Hepatocyte (in vitro differentiated cells): ENCODE measurements at regions not wholly inside any gene's neighbourhood (a gene's known extent, or its start where the extent isn't known, plus 50 kb on each side); places are given as distances from the start of the nearest gene placed in this dataset.

Experiments used
- DNase-seq: peaks from one replicate; pipeline ENCODE4 v3.0.0-alpha.2; 2016; ENCODE audit warnings: low spot score
- H2AFZ ChIP-seq: fragments of 200-600 bp; sonication (generic); 2 replicates; pipeline ENCODE4 v1.6.0; 2016; ENCODE audit warnings: antibody characterized with exemption, mild to moderate bottlenecking
- H3K27ac ChIP-seq: fragments of 200-600 bp; sonication (generic); 2 replicates; pipeline ENCODE4 v1.5.1; 2016; ENCODE audit warnings: mild to moderate bottlenecking
- H3K27me3 ChIP-seq: fragments of 200-600 bp; sonication (generic); 2 replicates; pipeline ENCODE4 v1.6.1; 2016
- H3K36me3 ChIP-seq: fragments of 200-600 bp; sonication (generic); replicated peaks from 2 replicates; pipeline ENCODE4 v1.5.1; 2016; ENCODE audit warnings: low read depth; ENCODE audit not compliant: insufficient read depth
- H3K4me1 ChIP-seq: fragments of 200-600 bp; sonication (generic); 2 replicates; pipeline ENCODE4 v1.5.1; 2016; ENCODE audit warnings: mild to moderate bottlenecking, moderate library complexity; ENCODE audit not compliant: insufficient read depth
- H3K4me2 ChIP-seq: fragments of 200-600 bp; sonication (generic); 2 replicates; pipeline ENCODE4 v1.6.0; 2016
- H3K4me3 ChIP-seq: fragments of 200-600 bp; sonication (generic); 2 replicates; pipeline ENCODE4 v1.5.1; 2016; ENCODE audit warnings: mild to moderate bottlenecking
- H3K79me2 ChIP-seq: fragments of 200-600 bp; sonication (generic); 2 replicates; pipeline ENCODE4 v1.6.0; 2017; ENCODE audit warnings: mild to moderate bottlenecking
- H3K9me2 ChIP-seq: fragments of 200-600 bp; sonication (generic); replicated peaks from 2 replicates; pipeline ENCODE4 v1.6.0; 2017; ENCODE audit warnings: mild to moderate bottlenecking; ENCODE audit not compliant: insufficient read depth
- H3K9me3 ChIP-seq: fragments of 200-600 bp; sonication (generic); 2 replicates; pipeline ENCODE4 v1.5.1; 2016; ENCODE audit warnings: low read depth, mild to moderate bottlenecking
- H4K20me1 ChIP-seq: fragments of 200-600 bp; sonication (generic); 2 replicates; pipeline ENCODE4 v1.6.0; 2016; ENCODE audit warnings: mild to moderate bottlenecking; ENCODE audit not compliant: insufficient read depth, poor library complexity, severe bottlenecking
- CTCF ChIP-seq: fragments of 200-600 bp; sonication (generic); IDR thresholded peaks from 2 replicates; pipeline ENCODE4 v1.5.1; 2016; ENCODE audit warnings: antibody characterized with exemption, mild to moderate bottlenecking; ENCODE audit not compliant: poor library complexity
- EZH2 ChIP-seq: fragments of 200-600 bp; sonication (generic); IDR thresholded peaks from 2 replicates; pipeline ENCODE4 v1.6.1; 2016; ENCODE audit warnings: antibody characterized with exemption, mild to moderate bottlenecking, borderline replicate concordance
- EZH2phosphoT487 ChIP-seq: fragments of 200-600 bp; sonication (generic); IDR thresholded peaks from one replicate; pipeline ENCODE4 v1.6.1; 2018; ENCODE audit warnings: antibody characterized with exemption, mild to moderate bottlenecking, low read depth, moderate library complexity; ENCODE audit not compliant: unreplicated experiment, severe bottlenecking
- WGBS: methylation state at CpG from one replicate; pipeline ENCODE4 v1.1.6; 2016; ENCODE audit warnings: low lambda C conversion rate; ENCODE audit errors: missing lambda C conversion rate; 5-methylcytosine and 5-hydroxymethylcytosine counted together

DNA sequence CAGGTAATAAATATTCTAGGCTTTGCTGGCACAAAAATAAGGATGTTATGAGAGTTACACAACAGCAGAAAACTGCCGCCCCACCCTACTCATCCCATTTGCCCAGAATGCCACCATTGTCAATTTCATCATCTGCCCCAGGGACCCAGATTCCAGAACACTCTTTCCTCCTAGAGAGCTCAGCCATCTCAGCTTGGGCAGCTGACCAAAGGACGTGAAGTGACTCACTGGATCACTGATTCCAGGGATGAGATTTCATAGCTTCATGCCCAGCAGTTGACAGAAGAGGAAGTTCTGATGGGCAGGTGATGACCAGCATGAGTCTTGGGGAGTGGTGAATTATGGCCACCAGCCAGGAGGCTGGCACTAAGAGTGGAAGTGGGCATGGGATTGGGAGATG, 450.3 kb downstream of the RMST start:
- WGBS, result 84% methylated on average over 2 of the region's 2 CpGs
- Histone ChIP-seq H3K79me2 (no peaks in the 10 kb centered on the region), H3K4me3 (no peak overlapping the region), H4K20me1 (no peaks in the 10 kb centered on the region), H2AFZ (no peak overlapping the region), H3K9me2 (no peaks in the 10 kb centered on the region), H3K4me1 (no peaks in the 10 kb centered on the region), H3K9me3 (no peaks in the 10 kb centered on the region), H3K27me3 (no peaks in the 10 kb centered on the region), H3K36me3 (no peaks in the 10 kb centered on the region), H3K4me2 (no peak overlapping the region), H3K27ac (no peak overlapping the region)
- no peak for TF ChIP-seq CTCF
- no peak for TF ChIP-seq EZH2phosphoT487
- TF ChIP-seq EZH2, result no peak
- DNase-seq, result no peak

- Histone ChIP-seq H3K79me2 (no peaks in the 10 kb centered on the region), H3K9me3 (no peaks in the 10 kb centered on the region), H3K36me3 (no peaks in the 10 kb centered on the region), H3K4me1 (no peaks in the 10 kb centered on the region), H3K4me2 (no peak overlapping the region), H2AFZ (no peak overlapping the region), H3K4me3 (no peak overlapping the region), H3K9me2 (no peaks in the 10 kb centered on the region), H4K20me1 (no peaks in the 10 kb centered on the region), H3K27ac (no peak overlapping the region), H3K27me3 (no peaks in the 10 kb centered on the region)
- TF ChIP-seq CTCF (no peak), EZH2phosphoT487 (no peak), EZH2 (no peak)
- DNase-seq, result no peak
- WGBS, result 77% methylated on average over 1 of the region's 1 CpG
Measured at GRCh38 chr12:97921979-97922722, 459.5 kb downstream of the RMST start.

GRCh38 chr12:97923546-97923945, 460.9 kb downstream of the RMST start:
- H3K79me2 ChIP-seq, result no peaks in the 10 kb centered on the region
- no peak overlapping the region for H3K4me2 ChIP-seq
- no peak for DNase-seq
- no peak overlapping the region for H2AFZ ChIP-seq
- H3K27ac ChIP-seq, result no peak overlapping the region
- no peaks in the 10 kb centered on the region for H3K4me1 ChIP-seq
- no peaks in the 10 kb centered on the region for H3K9me2 ChIP-seq
- no peaks in the 10 kb centered on the region for H3K27me3 ChIP-seq
- no peaks in the 10 kb centered on the region for H4K20me1 ChIP-seq
- no peaks in the 10 kb centered on the region for H3K36me3 ChIP-seq
- H3K4me3 ChIP-seq, result no peak overlapping the region
- H3K9me3 ChIP-seq, result no peaks in the 10 kb centered on the region
- TF ChIP-seq EZH2phosphoT487, result no peak
- no peak for TF ChIP-seq EZH2
- no peak for TF ChIP-seq CTCF
- WGBS, result 87% methylated on average over 2 of the region's 2 CpGs
